Psoas muscle (tissue), 7 donors: ENCODE measurements at regions not wholly inside any gene's neighbourhood (a gene's known extent, or its start where the extent isn't known, plus 50 kb on each side); places are given as distances from the start of the nearest gene placed in this dataset.

Source experiments
- ATAC-seq, 4 donors: fragments of 200-7000 bp; cut with Tn5 transposase; one replicate each; pipeline ENCODE4 v1.9.1; 2020; ENCODE audit warnings: moderate library complexity in 3 of 4, mild to moderate bottlenecking in 2 of 4
- DNase-seq, 2 donors: peaks; one replicate each; pipeline ENCODE4 v3.0.0-alpha.2; 2020
- H3K27ac ChIP-seq: fragments of 200-600 bp; one replicate; pipeline ENCODE4 v1.8.0; 2022
- H3K27me3 ChIP-seq, 3 donors: fragments of 200-600 bp in 1 of 3; one replicate each; pipeline versions ENCODE4 v1.6.1 to v1.8.0; 2013 to 2022; ENCODE audit warnings: low read length in 2 of 3, mild to moderate bottlenecking in 2 of 3, moderate library complexity in 1 of 3; ENCODE audit not compliant: insufficient read depth in 3 of 3
- H3K36me3 ChIP-seq, 2 donors: fragments of 200-600 bp in 1 of 2; one replicate each; pipeline versions ENCODE4 v1.6.1 to v1.8.0; 2013 to 2022; ENCODE audit warnings: low read depth in 1 of 2, mild to moderate bottlenecking in 1 of 2, moderate library complexity in 1 of 2; ENCODE audit not compliant: insufficient read depth in 1 of 2
- H3K4me1 ChIP-seq: fragments of 200-600 bp; one replicate; pipeline ENCODE4 v1.8.0; 2022
- H3K4me3 ChIP-seq: fragments of 200-600 bp; one replicate; pipeline ENCODE4 v1.8.0; 2022; ENCODE audit warnings: mild to moderate bottlenecking
- H3K9me3 ChIP-seq: fragments of 200-600 bp; one replicate; pipeline ENCODE4 v1.8.0; 2022
- CTCF ChIP-seq: fragments of 200-600 bp; IDR thresholded peaks from one replicate; pipeline ENCODE4 v1.8.0; 2022; ENCODE audit warnings: antibody characterized with exemption
- WGBS, 3 donors: extraction: QIAGEN DNeasy Blood & Tissue Kit; methylation state at CpG; one replicate each; pipeline versions ENCODE4 v1.1.6 to v1.1.7; 2013; 5-methylcytosine and 5-hydroxymethylcytosine counted together
- intact Hi-C, 2 donors: fragments of 100-400 bp; cut with DNase I; formaldehyde crosslinking; loops; one replicate each; pipeline versions ENCODE4 v1.11.0 to v1.14.2; 2022
- donor health status: healthy with polysubstance abuse.
- donor health status: DM: no; HTN: no; CAD: no; lungs with moderate emphysema.
- donor health status: Bipolar disorder and iron deficiency.
- donor health status: healthy.
- donor health status: DM: yes; HTN: yes; CAD: no.
- donor health status: DM: no; HTN: no; CAD: no.
- donor health status: DM: yes; HTN: yes; CAD: no.

GRCh38 chr4:189299706-189300105 is 641.0 kb upstream of the FRG1 start:
- Histone ChIP-seq H3K9me3 (no peaks in the 10 kb centered on the region), H3K36me3 (no peaks in the 10 kb centered on the region), H3K4me3 (no peak overlapping the region), H3K27me3 (no peaks in the 10 kb centered on the region), H3K27ac (no peak overlapping the region), H3K4me1 (no peaks in the 10 kb centered on the region)
- TF ChIP-seq CTCF: no peak
- intact Hi-C loops: no loop called here
- ATAC-seq: no peak
- no peak for DNase-seq
- WGBS, 3 donors: 61 to 71% (median 68%) methylated on average over 5 of the region's 5 CpGs

GRCh38 chr4:189301692-189302091 is 639.0 kb upstream of the FRG1 start:
- Histone ChIP-seq H3K4me1 (no peaks in the 10 kb centered on the region), H3K27ac (no peak overlapping the region), H3K36me3 (no peaks in the 10 kb centered on the region), H3K27me3 (no peaks in the 10 kb centered on the region), H3K9me3 (no peaks in the 10 kb centered on the region), H3K4me3 (no peak overlapping the region)
- WGBS, 3 donors: 86 to 92% (median 87%) methylated on average over 9 of the region's 9 CpGs
- no peak for TF ChIP-seq CTCF
- intact Hi-C loops: no loop called here
- DNase-seq (no peak), ATAC-seq (no peak)

- Histone ChIP-seq H3K36me3 (no peaks in the 10 kb centered on the region), H3K27ac (no peak overlapping the region), H3K9me3 (no peaks in the 10 kb centered on the region), H3K4me3 (no peak overlapping the region), H3K27me3 (no peaks in the 10 kb centered on the region), H3K4me1 (no peaks in the 10 kb centered on the region)
- intact Hi-C loops: no loop called here
- 55 to 74% (median 70%) methylated on average over 8 of the region's 8 CpGs for WGBS, 3 donors
- ATAC-seq (no peak), DNase-seq (no peak)
- no peak for TF ChIP-seq CTCF
Measured at GRCh38 chr4:189302719-189303118, 638.0 kb upstream of the FRG1 start.

- 75 to 84% (median 83%) methylated on average over 2 of the region's 2 CpGs for WGBS, 3 donors
- no peaks in the 10 kb centered on the region for H3K4me1 ChIP-seq
- H3K36me3 ChIP-seq: no peaks in the 10 kb centered on the region
- no peak overlapping the region for H3K4me3 ChIP-seq
- no peak for DNase-seq
- H3K27ac ChIP-seq: no peak overlapping the region
- intact Hi-C loops: no loop called here
- no peak for TF ChIP-seq CTCF
- ATAC-seq: no peak
- H3K9me3 ChIP-seq: no peaks in the 10 kb centered on the region
- H3K27me3 ChIP-seq: no peaks in the 10 kb centered on the region
Measured at GRCh38 chr4:189304167-189304566, 636.5 kb upstream of the FRG1 start.

- intact Hi-C loops: no loop called here
- TF ChIP-seq CTCF: no peak
- Histone ChIP-seq H3K9me3 (no peaks in the 10 kb centered on the region), H3K27ac (no peak overlapping the region), H3K4me3 (no peak overlapping the region), H3K27me3 (no peaks in the 10 kb centered on the region), H3K36me3 (no peaks in the 10 kb centered on the region), H3K4me1 (no peaks in the 10 kb centered on the region)
- no peak for DNase-seq
- WGBS, 3 donors: 7 to 19% (median 15%) methylated on average over 2 of the region's 2 CpGs
- ATAC-seq: no peak
Measured at GRCh38 chr4:189304809-189305208, 635.9 kb upstream of the FRG1 start.
